ENCODE measurements at regions not wholly inside any gene's neighbourhood (a gene's known extent, or its start where the extent isn't known, plus 50 kb on each side); places are given as distances from the start of the nearest gene placed in this dataset.

DNA sequence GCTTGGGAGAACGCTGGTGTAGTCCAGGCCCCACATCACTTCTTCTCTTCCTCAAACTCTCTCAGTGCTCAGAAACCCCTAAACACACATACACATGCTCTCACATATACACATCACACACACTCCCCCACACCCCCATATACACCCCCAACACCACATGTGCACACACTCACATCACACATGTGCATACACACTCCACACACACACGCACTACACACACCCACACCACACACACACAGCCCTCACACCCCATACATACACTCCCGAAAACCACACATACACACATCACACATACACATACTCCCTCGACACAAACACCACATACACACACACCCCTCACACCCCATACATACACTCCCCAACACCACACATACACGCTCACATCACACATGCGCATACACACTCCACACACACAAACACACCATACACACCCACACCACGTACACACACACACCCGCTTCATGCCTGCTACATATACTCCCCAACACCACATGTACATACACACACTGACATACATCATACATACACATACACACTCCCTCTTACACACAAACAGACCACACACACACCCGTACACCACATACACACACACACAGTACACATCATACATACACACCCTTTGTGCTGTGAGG lies 110.3 kb upstream of the TMEM170B start:
- CTCF ChIA-PET (ENCODE audit: low intra/inter-chr PET ratio, low total read pairs), result no interaction called here
- Histone ChIP-seq H3K4me2 (ENCODE audit: low read depth, low read length) (peak overlapping the region; percentile 52), H3K9me3 (ENCODE audit: low read length) (no peaks in the 10 kb centered on the region), H3K4me1 (ENCODE audit: insufficient read depth, low read length) (peaks cover 92% of the 10 kb centered on the region), H3K9ac (ENCODE audit: insufficient read depth, low read depth, low read length) (peak overlapping the region; percentile 59), H3K4me3 (replicated peaks in 1 of 3; ENCODE audit: insufficient read depth in 1 of 3, low read depth in 2 of 3, low read length in 3 of 3) (peak overlapping the region in 1 of 3 experiments; percentile 18; a peak in 1 of 6 replicates), H3K36me3 (replicated peaks in 1 of 2; ENCODE audit: control insufficient read depth in 1 of 2, insufficient read depth in 2 of 2, low read length in 2 of 2) (no peaks in the 10 kb centered on the region), H3K27me3 (ENCODE audit: control insufficient read depth in 1 of 2, insufficient read depth in 2 of 2, low read length in 2 of 2) (no peaks in the 10 kb centered on the region), H3K27ac (ENCODE audit: extremely low read length, insufficient read depth, low read length) (peak overlapping the region; percentile 75), H2AFZ (ENCODE audit: low read length) (no peak overlapping the region), H4K20me1 (ENCODE audit: insufficient read depth, low read length) (no peaks in the 10 kb centered on the region), H3K79me2 (ENCODE audit: insufficient read depth, low read length) (no peaks in the 10 kb centered on the region)
- WGBS (ENCODE audit: low lambda C conversion rate), result 87% methylated on average over 9 of the region's 9 CpGs
- FAIRE-seq (no peak), DNase-seq (ENCODE audit: low spot score) (no peak), ATAC-seq (no peak)
- intact Hi-C loops (cut with micrococcal nuclease; ENCODE audit: unreplicated experiment), result no loop called here
- BruUV-seq (replicated peaks), result no TSS peak
- in situ Hi-C loops (cut with HindIII; ENCODE audit: extremely low pct_ligation_motif_present, low pct_unique_long_range_greater_than_20kb), result no loop called here
- POLR2A ChIA-PET, result interaction anchor here (1.8 to 1.9 kb wide), 2 partner anchors 60 to 194 kb away, joined by 4 to 6 read pairs; partner anchors contain the start of gene NEDD9
- TF ChIP-seq ZNF550 (CRISPR knock-in tag; IDR thresholded peaks at IDR 0.05; ENCODE audit: borderline replicate concordance), result peak; percentile 68; the same call in 1 of the 2 replicates
- TF ChIP-seq, protein P1, sequence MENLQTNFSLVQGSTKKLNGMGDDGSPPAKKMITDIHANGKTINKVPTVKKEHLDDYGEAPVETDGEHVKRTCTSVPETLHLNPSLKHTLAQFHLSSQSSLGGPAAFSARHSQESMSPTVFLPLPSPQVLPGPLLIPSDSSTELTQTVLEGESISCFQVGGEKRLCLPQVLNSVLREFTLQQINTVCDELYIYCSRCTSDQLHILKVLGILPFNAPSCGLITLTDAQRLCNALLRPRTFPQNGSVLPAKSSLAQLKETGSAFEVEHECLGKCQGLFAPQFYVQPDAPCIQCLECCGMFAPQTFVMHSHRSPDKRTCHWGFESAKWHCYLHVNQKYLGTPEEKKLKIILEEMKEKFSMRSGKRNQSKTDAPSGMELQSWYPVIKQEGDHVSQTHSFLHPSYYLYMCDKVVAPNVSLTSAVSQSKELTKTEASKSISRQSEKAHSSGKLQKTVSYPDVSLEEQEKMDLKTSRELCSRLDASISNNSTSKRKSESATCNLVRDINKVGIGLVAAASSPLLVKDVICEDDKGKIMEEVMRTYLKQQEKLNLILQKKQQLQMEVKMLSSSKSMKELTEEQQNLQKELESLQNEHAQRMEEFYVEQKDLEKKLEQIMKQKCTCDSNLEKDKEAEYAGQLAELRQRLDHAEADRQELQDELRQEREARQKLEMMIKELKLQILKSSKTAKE (CRISPR knock-in tag; IDR thresholded peaks at IDR 0.05; ENCODE audit: borderline replicate concordance), result 0 out of 2 replicates have a peak, but pooled peaks have one; percentile 40
- TF ChIP-seq, protein P2, sequence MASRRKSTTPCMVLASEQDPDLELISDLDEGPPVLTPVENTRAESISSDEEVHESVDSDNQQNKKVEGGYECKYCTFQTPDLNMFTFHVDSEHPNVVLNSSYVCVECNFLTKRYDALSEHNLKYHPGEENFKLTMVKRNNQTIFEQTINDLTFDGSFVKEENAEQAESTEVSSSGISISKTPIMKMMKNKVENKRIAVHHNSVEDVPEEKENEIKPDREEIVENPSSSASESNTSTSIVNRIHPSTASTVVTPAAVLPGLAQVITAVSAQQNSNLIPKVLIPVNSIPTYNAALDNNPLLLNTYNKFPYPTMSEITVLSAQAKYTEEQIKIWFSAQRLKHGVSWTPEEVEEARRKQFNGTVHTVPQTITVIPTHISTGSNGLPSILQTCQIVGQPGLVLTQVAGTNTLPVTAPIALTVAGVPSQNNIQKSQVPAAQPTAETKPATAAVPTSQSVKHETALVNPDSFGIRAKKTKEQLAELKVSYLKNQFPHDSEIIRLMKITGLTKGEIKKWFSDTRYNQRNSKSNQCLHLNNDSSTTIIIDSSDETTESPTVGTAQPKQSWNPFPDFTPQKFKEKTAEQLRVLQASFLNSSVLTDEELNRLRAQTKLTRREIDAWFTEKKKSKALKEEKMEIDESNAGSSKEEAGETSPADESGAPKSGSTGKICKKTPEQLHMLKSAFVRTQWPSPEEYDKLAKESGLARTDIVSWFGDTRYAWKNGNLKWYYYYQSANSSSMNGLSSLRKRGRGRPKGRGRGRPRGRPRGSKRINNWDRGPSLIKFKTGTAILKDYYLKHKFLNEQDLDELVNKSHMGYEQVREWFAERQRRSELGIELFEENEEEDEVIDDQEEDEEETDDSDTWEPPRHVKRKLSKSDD (CRISPR knock-in tag; IDR thresholded peaks at IDR 0.05; ENCODE audit: low read depth), result no peak
- no peak for TF ChIP-seq TAF1 (CRISPR knock-in tag; IDR thresholded peaks at IDR 0.05)
- TF ChIP-seq, protein P3, sequence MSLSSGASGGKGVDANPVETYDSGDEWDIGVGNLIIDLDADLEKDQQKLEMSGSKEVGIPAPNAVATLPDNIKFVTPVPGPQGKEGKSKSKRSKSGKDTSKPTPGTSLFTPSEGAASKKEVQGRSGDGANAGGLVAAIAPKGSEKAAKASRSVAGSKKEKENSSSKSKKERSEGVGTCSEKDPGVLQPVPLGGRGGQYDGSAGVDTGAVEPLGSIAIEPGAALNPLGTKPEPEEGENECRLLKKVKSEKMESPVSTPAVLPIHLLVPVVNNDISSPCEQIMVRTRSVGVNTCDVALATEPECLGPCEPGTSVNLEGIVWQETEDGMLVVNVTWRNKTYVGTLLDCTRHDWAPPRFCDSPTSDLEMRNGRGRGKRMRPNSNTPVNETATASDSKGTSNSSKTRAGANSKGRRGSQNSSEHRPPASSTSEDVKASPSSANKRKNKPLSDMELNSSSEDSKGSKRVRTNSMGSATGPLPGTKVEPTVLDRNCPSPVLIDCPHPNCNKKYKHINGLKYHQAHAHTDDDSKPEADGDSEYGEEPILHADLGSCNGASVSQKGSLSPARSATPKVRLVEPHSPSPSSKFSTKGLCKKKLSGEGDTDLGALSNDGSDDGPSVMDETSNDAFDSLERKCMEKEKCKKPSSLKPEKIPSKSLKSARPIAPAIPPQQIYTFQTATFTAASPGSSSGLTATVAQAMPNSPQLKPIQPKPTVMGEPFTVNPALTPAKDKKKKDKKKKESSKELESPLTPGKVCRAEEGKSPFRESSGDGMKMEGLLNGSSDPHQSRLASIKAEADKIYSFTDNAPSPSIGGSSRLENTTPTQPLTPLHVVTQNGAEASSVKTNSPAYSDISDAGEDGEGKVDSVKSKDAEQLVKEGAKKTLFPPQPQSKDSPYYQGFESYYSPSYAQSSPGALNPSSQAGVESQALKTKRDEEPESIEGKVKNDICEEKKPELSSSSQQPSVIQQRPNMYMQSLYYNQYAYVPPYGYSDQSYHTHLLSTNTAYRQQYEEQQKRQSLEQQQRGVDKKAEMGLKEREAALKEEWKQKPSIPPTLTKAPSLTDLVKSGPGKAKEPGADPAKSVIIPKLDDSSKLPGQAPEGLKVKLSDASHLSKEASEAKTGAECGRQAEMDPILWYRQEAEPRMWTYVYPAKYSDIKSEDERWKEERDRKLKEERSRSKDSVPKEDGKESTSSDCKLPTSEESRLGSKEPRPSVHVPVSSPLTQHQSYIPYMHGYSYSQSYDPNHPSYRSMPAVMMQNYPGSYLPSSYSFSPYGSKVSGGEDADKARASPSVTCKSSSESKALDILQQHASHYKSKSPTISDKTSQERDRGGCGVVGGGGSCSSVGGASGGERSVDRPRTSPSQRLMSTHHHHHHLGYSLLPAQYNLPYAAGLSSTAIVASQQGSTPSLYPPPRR (CRISPR knock-in tag; IDR thresholded peaks at IDR 0.05; ENCODE audit: borderline replicate concordance), result no peak
- TF ChIP-seq, protein P4, sequence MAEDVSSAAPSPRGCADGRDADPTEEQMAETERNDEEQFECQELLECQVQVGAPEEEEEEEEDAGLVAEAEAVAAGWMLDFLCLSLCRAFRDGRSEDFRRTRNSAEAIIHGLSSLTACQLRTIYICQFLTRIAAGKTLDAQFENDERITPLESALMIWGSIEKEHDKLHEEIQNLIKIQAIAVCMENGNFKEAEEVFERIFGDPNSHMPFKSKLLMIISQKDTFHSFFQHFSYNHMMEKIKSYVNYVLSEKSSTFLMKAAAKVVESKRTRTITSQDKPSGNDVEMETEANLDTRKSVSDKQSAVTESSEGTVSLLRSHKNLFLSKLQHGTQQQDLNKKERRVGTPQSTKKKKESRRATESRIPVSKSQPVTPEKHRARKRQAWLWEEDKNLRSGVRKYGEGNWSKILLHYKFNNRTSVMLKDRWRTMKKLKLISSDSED (CRISPR knock-in tag; IDR thresholded peaks at IDR 0.05), result no peak
- peak; percentile 26; the same call in 1 of the 2 replicates for TF ChIP-seq EEA1 (CRISPR knock-in tag; IDR thresholded peaks at IDR 0.05; ENCODE audit: borderline replicate concordance)
- TF ChIP-seq, protein P5, sequence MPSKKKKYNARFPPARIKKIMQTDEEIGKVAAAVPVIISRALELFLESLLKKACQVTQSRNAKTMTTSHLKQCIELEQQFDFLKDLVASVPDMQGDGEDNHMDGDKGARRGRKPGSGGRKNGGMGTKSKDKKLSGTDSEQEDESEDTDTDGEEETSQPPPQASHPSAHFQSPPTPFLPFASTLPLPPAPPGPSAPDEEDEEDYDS (CRISPR knock-in tag; IDR thresholded peaks at IDR 0.05), result no peak
- no peak for TF ChIP-seq ZNF34 (CRISPR knock-in tag; IDR thresholded peaks at IDR 0.05; ENCODE audit: borderline replicate concordance)
- no peak for TF ChIP-seq CBX5 (CRISPR knock-in tag; IDR thresholded peaks at IDR 0.05; ENCODE audit: borderline replicate concordance)

Measured in HepG2 (cell line).